Dedifferentiated amniotic fluid mesenchymal stem cell (primary cell): ENCODE measurements at regions not wholly inside any gene's neighbourhood (a gene's known extent, or its start where the extent isn't known, plus 50 kb on each side); places are given as distances from the start of the nearest gene placed in this dataset.

Experiments used
- DNase-seq: peaks from one replicate; pipeline ENCODE4 v3.0.0-alpha.2; 2016; ENCODE audit errors: extremely low spot score

DNA sequence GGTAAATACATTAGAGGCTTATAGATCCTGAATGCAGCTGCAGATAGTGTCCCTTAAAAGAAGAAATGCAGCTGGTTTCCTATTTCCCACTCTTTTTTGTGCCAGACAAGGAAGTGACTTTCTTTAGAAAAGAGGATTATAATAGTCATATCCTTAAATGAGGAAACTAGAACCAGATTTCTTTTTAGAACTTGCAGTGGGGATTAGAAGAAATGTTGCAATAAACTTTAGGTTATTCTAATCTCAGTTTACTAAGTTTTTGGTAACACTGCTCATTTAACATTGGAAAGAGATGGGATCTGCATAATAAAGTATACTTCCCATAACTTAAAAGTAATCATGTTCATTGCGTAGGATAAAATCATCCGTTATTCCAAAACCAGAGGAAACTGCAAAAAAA is 101.9 kb downstream of the SLIT2 start:
- DNase-seq, result no peak

DNA sequence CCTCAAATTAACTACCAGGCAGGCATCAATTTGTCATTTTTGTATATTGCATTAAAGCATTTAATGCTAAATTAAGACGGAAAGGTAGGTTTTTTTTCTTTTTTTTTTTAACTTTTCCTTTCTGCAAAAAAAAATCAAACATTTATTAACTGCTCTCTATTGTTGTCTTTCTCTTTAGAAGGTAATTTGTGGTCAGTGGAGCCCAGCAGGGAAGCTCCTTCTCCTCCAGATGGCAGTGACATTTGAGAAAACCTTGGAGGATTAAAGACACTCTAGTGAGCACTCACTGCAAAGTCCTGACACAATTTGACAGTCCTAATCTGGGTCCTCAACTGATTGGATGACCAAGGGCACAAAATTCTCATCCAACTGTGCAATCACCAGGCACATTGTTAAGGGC is 102.4 kb downstream of the SLIT2 start:
- DNase-seq, result no peak

DNA sequence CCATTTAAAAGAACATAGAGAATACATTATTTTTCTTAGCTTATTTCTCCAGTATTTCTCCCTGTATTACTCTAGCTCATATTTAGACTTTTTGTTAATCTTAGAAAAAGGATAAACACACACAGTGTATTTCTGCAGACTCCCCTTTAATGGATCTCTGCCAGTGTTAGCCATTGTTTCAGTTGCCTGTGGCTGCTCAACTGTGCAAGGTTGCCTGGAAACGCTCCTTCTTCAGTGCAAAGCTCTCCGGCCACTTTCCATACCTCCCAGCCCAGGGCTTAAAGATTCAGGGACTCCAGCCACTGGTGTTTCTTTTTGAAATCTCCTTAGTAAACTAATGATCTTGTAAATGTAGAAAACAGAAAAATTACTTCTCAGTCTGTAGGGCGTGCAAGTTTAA is 104.9 kb downstream of the SLIT2 start:
- no peak for DNase-seq

DNA sequence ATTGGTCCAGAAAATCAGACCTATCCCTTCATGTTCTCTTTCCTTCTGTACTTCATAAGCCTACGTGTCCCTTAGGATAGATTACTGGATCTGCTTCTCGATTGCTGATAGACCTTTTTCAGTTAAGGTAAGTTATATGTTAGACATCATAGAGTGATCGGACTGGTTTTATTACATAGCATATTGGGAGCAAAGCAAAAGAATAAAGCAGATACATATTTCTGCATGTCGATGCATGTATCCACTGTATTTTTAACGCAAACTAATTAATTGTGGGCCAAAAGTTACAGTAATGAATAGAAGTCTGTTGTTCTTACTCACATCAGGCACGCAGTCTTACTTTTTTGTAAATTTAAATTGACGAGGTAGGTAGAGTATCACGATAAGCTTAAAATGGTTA is 106.4 kb downstream of the SLIT2 start:
- no peak for DNase-seq

DNA sequence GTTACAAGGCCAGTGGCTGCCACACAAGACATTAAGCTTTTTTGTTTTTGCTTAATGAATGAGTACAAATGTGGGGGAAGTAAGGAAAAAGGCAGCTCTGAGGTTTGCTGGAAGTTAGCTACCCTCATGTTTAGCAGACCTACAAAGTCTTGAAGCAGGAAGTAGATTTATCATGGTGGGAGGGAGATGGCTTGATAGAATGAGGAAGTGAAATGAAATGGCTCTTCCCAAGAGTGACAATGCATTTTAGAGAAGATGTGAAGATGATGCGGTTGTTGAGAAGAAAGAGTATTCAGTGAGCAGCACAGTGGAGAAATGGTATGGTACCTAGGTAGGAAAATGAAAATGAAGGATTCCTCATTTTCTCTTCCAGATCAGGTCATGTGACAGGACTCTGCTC is 108.0 kb downstream of the SLIT2 start:
- DNase-seq, result no peak

DNA sequence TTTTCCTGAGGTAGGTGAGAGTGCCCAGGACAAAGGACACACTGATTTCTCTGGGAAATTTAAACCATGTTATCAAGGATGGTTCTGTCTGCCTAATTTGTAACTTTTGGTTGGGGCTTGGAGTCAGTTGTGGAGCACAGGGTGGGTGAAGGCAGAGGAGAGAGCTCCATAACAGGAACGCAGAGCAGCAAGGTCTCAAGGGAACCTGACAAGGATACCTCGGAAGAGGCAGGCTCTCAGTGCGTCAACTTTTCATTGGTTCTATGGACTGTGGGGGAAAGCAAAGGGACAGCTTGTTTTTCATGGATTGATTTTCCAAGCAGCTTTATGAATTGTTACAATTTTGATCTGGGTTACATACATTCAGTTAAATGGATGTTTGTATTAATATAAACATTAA is 110.4 kb downstream of the SLIT2 start:
- DNase-seq, result no peak

DNA sequence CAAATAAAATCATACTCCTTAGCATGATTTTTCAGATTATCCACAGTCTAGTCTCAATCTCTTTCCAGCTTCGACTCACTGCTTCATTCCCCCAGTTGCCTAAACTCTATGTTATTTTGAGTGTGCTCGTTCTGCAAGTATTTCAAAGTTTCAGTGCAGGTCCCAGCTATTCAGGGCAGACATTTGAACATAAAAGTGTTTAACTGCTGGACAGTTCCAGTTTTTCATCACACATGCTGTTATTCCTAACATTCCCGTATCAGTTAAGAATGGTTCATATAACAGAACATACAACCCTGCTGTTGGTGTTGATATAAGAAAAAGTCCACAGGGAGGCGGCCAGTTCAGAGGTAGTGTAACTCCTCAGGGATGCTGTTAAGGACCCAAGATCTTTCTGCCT is 113.3 kb downstream of the SLIT2 start:
- DNase-seq, result no peak

DNA sequence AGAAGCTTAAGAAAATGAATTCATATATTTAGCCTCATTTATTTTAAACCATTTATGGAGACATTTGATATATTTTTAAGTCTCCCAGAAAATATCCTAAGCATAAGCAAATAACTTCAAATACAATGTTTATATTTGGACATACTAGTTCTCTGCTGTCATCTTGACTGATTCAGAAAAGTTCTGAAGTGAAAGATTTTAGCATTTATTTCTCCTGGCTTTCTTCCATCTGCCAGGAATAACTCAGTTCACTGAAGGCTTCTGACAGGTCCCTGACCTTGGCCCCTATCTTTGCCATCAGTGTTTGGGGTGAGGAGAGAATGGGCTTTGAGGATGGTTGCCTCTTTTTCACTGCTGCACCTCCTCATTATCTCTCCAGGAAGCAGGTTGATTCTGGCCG is 115.7 kb downstream of the SLIT2 start:
- DNase-seq, result no peak

DNA sequence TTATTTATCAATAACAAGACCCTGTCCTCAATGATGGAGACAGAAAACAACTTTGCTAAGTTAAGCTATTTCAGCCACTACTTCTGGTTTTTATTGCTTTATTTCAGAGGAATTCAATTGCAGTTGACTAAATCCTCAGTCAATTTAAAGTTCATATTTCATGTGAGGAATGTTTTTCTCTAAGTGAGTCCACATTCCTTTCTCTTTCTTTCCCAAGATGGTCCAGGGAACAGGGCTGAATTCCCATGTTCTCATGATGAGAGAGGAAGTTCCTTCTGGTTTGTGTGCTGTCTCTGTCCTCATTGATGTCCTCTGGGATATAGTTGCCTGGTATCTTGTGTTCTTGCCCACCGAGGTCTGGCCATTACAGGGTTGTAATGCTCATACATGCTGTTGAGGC is 117.2 kb downstream of the SLIT2 start:
- DNase-seq, result peak; percentile 72

DNA sequence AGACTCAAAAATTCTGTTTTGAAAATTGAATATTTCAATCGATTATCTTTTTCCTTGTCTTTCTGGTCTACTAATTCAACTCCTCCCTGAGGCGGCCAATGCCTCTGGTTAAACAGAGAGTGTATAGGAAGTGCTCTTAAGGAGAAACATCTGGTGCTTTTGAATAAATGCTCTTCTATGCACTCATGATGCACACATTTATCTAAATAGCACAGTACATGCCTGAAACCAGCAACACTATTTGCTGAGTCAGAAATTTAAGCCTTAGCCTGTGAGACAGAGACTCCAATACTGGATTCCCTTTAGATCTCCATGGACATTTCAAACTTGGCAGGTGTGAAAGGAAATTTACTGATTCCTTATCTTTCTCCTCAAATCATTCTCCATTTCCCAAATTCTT is 118.6 kb downstream of the SLIT2 start:
- peak; percentile 70 for DNase-seq

DNA sequence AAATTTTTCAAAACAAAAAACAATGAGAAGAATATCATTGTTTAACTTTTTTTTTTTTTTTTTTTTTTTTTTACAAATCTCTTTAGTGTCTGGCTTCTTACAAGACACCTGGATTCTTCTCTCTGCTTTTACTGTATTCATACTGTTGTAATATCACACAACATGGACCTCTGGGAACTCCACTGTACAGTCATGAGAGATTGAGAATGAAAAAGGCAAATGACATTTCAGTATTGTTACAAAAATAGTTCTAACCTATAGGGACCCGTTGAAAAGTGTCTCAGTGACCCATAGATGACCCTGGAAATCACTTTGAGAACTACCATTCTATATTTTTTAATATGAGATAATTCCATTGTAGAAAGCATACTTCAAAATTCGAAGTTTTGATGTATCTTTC is 124.4 kb downstream of the SLIT2 start:
- no peak for DNase-seq

DNA sequence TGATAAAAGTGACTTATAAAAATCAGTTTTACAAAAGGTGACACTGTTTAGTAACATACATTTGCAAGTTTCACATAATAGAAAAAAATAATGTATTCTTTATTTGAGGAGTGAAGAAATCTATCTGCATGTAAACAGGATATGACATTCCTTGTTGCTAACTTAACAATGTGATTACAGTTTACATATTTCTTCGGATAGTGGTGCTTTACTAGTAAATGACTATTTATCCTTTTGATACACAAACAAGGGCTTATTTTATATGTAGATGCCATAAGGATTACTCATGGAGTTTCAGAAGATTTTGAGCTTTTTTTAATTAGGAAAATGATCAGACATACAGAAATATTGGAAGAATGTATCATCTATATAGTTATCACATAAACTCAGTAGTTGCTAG is 126.5 kb downstream of the SLIT2 start:
- DNase-seq, result no peak

DNA sequence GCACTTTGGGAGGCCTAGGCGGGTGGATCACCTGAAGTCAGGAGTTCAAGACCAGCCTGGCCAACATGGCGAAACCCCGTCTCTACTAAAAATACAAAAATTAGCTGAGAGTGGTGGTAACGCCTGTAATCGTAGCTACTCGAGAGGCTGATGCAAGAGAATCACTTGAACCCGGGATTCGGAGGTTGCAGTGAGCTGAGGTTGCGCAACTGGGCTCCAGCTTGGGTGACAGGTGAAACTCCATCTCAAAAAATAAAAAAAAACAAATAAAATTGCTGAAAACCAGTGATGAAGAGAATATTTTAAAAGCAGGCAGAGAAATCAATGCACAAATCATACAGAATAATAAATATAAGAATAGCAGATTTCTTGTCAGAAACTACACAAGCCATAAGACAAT is 129.3 kb downstream of the SLIT2 start:
- no peak for DNase-seq

DNA sequence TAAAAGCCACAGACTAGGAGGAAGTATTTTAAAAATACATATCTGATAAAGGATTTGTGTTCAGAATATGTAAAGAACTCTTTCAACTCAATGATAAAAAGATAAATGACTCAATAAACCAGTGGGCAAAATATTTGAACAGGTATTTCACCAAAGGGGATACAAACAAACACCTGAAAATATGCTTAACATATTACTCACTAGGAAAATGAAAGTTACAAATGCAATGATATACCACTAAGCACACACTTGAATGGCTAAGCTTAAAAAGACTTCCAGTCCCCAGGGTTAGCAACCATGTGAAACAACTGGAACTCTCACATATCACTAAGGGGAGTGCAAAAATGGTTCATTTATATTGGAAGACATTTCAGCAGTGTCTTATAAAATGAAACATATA is 131.6 kb downstream of the SLIT2 start:
- no peak for DNase-seq

DNA sequence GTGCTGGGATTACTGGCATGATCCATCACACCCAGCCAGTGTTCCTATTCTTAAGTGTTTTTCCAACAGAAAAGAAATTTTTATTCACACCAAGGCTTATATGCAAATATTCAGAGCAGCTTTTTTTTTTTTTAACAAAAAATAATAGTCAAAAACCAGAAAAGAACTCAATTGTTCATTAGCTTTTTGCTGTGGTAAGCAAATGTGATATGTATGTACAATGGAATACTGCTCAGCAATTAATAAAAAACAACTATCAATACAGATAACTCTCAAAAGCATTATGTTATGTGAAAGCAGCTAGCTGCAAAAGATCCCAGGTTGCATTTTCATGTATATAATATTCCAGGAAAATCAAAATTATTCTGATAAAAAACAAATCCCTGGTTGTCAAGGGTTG is 132.3 kb downstream of the SLIT2 start:
- no peak for DNase-seq

DNA sequence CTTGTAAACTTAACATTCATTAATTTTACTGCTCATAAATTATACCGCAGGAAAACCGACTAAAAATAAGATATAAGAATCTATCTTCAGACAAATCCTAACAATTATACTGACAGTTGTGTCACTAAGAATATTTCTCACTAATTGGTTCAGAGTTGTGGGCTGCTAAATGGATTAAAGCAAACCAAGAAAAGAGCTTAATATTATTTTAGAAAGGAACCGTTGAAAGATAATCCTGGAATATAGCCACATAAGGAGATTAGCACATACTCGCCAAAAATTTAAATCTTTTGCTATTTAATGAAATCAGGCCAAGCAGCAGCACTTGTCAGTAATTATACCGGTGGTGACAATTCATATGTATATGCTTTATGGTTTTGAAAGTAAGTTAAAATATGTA is 132.8 kb downstream of the SLIT2 start:
- DNase-seq, result no peak

DNA sequence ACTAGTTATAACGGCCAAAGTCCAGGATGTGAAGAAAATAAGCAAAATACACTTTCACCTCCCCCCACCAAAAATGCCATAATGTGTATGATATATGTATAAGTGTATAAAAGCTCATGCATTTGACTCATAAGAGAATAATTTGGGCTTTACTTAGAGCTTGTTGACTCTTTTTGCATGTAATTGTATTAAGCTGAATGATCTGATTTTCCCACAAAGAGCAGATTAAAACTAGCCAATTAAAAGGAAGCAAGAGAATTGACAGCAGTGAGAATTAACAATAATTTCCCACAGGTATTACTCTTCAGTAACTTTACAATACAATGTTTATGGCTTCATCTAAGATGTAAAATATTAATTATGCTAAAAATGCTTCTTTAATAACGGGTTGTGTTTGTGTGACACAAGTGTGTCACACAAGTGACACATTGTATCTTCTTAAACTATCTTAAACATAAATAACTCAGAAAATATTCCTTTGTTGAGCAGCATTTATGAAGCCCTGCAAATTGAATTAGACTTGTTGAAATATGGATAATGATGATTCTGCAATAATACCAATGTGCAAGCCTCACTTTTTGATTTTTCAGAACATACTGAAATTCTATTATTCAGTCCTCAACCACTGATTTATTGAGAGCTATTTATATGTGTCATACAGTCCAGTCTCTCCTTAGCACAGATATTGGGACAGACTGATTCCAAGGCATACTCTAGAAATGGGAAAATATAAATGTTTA is 134.5 kb downstream of the SLIT2 start:
- no peak for DNase-seq

DNA sequence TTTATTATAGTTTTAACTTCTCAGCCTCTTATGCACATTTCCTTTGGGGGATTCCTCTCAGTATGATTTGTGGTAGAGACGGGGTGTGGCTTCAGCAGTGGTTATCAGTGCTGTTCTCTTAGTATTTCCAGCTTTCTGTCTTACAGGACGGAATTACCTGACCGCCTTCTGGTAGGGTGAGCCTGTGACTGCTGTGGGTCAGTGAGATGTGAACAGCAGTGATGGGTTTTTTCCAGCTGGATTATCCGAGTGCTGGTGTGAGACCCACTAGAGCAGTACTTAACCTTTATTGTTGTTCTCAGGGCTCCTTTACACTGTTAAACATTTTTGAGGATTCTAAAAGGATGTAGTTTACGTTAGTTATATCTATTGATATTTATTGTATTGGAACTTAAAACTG is 135.2 kb downstream of the SLIT2 start:
- DNase-seq, result no peak

DNA sequence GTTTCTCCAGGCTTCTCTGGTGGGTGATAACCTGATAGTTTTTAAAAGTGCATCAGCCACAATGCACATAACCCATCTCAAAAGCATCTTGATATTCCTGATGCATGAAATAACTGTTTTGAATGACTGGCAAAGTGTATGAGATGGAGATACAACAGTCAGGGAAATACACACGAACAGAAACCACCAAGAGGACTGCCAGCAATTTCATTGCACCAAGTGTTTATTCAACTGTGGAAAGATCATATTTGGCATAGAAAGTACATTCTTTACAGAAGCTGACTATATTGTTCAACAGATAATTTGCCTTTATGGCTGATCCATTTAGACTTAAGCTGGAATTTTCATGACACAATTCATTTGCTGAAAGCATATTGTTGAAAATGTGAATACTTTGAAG is 139.5 kb downstream of the SLIT2 start:
- peak; percentile 77 for DNase-seq

DNA sequence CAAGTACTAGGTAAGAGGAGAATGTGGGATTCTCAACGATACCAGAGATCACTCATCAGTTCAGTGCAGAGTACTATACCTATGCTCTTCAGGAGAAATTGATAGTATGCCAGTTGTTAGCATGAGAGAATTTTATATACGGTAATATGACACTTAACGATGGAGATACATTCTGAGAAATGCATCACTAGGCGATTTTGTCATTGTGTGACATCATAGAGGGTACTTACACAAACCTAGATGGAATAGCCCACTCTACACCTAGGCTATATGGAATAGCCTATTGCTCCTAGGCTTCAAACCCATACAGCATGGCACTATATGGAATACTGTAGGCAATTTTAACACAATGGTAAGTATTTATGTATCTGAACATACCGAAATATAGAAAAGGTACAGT is 140.2 kb downstream of the SLIT2 start:
- DNase-seq, result no peak

DNA sequence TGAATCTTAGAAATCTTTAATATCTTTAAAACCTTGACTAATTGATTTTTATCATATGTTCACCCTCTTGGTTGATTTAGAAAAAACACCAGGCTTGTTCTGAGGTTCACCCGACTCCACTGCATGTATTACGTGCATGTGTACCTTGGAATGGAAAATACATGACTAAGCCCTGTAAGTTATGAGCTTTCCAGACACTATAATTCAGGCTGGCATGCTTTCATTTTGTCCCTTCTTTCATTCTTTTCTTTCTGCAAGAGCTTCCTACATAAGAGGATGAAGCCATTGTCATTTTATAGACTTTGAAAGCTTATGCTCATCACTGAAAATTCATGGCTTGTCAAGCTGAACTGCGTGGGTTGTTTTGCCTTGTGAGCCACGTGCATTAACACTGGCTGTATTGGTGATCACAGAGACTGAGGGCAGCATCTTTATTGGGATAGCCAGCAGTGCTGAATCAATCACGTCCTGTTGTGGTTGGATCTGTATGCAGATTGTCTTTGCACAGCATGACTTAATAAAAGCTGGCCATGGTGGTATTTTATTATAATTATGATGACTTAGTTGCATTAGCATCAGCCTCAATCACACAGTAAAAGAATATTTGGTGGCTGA is 141.9 kb downstream of the SLIT2 start:
- no peak for DNase-seq

DNA sequence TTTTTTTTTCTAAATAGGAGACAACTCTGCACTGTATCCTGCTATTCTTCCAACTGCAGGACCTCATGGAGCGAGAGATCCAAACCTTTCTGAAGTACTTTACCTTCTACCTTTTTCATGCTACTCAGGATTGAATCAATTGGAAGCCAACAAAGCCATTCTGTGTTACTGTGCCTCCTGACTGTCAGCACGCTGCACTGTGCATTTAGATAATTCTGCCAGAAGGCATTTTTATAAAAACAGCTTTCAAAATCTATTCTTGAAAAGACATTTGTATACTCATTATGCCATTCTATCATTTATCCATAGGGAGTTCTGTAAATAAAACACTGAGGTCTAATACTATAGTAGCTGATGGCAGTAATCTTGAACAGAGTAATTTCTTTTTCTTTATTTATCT is 142.8 kb downstream of the SLIT2 start:
- no peak for DNase-seq

DNA sequence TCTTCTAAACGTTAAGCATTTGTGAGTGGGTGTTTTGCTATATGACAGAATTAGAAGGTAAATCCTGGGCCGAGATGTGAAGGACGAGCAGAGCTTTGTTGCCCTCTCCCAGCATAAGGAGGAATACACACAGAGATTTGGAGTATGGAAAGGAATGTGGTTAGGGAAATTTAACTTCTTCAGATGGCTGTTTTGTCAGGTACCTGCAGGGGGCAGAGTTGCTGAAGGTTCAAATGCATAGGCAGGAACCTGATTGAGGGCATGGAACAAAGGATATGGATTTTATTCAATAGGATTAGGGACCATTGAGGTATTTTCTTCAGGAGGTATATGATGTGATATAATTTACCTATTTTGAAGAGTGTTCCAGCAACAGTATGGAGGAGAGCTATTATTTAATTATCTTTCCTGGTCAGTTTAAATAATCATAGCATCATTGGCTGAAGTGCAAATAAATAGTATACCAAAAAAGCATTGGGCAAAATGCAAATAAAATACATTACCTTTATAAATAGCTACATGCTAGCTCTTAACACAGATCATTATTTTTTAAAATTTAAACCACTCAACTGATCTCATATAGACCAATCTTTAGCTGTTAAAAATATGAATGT is 143.6 kb downstream of the SLIT2 start:
- DNase-seq, result no peak

DNA sequence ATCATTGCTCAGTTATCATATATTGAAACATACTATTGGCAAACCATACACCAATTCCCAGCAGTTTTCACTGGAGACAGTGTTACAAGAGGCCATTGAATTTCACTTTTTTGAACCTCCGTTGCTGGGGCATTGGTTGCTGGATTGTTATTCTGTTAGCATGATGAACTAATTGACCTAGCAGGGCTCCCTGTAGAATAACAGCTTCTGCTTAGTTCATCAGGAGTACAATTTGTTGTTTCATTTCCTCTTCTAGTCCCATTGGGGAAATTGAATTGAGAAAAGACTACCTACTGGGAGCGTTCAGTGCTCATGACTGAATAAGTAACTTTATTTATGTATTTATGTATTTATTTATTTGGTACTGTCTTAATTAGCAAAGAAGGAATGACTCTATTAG is 151.6 kb downstream of the SLIT2 start:
- no peak for DNase-seq
